ENCODE measurements at regions not wholly inside any gene's neighbourhood (a gene's known extent, or its start where the extent isn't known, plus 50 kb on each side); places are given as distances from the start of the nearest gene placed in this dataset.

- no TSS peak for BruUV-seq (replicated peaks)
- in situ Hi-C loops (cut with MboI) (no loop called here), intact Hi-C loops (cut with micrococcal nuclease; ENCODE audit: unreplicated experiment) (no loop called here)
- Histone ChIP-seq H3K4me1 (ENCODE audit: control insufficient read depth, insufficient read depth, low read length) (no peaks in the 10 kb centered on the region), H3K79me2 (ENCODE audit: control insufficient read depth, insufficient read depth, low read length) (no peaks in the 10 kb centered on the region), H2AFZ (ENCODE audit: control insufficient read depth, low read depth, low read length) (no peak overlapping the region), H3K27me3 (replicated peaks in 1 of 2; ENCODE audit: control insufficient read depth in 2 of 2, insufficient read depth in 2 of 2, low read length in 1 of 2) (no peaks in the 10 kb centered on the region; a peak in 2 of 4 replicates), H3K4me3 (no peak overlapping the region), H3K9ac (ENCODE audit: control insufficient read depth, insufficient read depth, low read length) (no peak overlapping the region), H3K36me3 (ENCODE audit: control insufficient read depth in 2 of 2, insufficient read depth in 2 of 2, low read length in 1 of 2) (no peaks in the 10 kb centered on the region), H3K9me3 (replicated peaks; ENCODE audit: control insufficient read depth, insufficient read depth, low read length) (no peaks in the 10 kb centered on the region), H3K27ac (ENCODE audit: control insufficient read depth, insufficient read depth) (no peak overlapping the region), H3K4me2 (ENCODE audit: control insufficient read depth, insufficient read depth) (no peak overlapping the region), H4K20me1 (ENCODE audit: control insufficient read depth, insufficient read depth) (no peaks in the 10 kb centered on the region)
- ChIA-PET SMC1A (ENCODE audit: uncharacterized antibody, unreplicated experiment) (no interaction called here), CTCF (no interaction called here), RAD21 (ENCODE audit: unreplicated experiment) (no interaction called here), POLR2A (no interaction called here)
- no peak for DNase-seq (ENCODE audit: low read depth, low spot score)
- 16% methylated on average over 6 of the region's 6 CpGs for WGBS (ENCODE audit: insufficient coverage, insufficient replicate concordance, low lambda C conversion rate, missing lambda C conversion rate)
- TF ChIP-seq SP1 (IDR thresholded peaks at IDR 0.05; ENCODE audit: low read depth, low read length) (no peak), CBX5 (IDR thresholded peaks at IDR 0.05; ENCODE audit: low read depth) (no peak), NR2C1 (IDR thresholded peaks at IDR 0.05) (no peak)
- TF ChIP-seq, protein P1, sequence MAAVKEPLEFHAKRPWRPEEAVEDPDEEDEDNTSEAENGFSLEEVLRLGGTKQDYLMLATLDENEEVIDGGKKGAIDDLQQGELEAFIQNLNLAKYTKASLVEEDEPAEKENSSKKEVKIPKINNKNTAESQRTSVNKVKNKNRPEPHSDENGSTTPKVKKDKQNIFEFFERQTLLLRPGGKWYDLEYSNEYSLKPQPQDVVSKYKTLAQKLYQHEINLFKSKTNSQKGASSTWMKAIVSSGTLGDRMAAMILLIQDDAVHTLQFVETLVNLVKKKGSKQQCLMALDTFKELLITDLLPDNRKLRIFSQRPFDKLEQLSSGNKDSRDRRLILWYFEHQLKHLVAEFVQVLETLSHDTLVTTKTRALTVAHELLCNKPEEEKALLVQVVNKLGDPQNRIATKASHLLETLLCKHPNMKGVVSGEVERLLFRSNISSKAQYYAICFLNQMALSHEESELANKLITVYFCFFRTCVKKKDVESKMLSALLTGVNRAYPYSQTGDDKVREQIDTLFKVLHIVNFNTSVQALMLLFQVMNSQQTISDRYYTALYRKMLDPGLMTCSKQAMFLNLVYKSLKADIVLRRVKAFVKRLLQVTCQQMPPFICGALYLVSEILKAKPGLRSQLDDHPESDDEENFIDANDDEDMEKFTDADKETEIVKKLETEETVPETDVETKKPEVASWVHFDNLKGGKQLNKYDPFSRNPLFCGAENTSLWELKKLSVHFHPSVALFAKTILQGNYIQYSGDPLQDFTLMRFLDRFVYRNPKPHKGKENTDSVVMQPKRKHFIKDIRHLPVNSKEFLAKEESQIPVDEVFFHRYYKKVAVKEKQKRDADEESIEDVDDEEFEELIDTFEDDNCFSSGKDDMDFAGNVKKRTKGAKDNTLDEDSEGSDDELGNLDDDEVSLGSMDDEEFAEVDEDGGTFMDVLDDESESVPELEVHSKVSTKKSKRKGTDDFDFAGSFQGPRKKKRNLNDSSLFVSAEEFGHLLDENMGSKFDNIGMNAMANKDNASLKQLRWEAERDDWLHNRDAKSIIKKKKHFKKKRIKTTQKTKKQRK (IDR thresholded peaks at IDR 0.05; ENCODE audit: low read depth, low read length): no peak
- no peak for ATAC-seq
- no peak for FAIRE-seq
Measured at GRCh38 chr1:30511563-30511962, 211.8 kb downstream of the MATN1 start.

- intact Hi-C loops (cut with micrococcal nuclease; ENCODE audit: unreplicated experiment) (no loop called here), in situ Hi-C loops (cut with MboI) (no loop called here)
- POLR2A ChIA-PET: no interaction called here
- H3K27me3 ChIP-seq (replicated peaks in 1 of 2; ENCODE audit: control insufficient read depth in 2 of 2, insufficient read depth in 2 of 2, low read length in 1 of 2): no peaks in the 10 kb centered on the region; a peak in 2 of 4 replicates
- no peaks in the 10 kb centered on the region for H3K79me2 ChIP-seq (ENCODE audit: control insufficient read depth, insufficient read depth, low read length)
- ATAC-seq (no peak), DNase-seq (ENCODE audit: low read depth, low spot score) (no peak), FAIRE-seq (no peak)
- no peaks in the 10 kb centered on the region for H3K4me1 ChIP-seq (ENCODE audit: control insufficient read depth, insufficient read depth, low read length)
- SMC1A ChIA-PET (ENCODE audit: uncharacterized antibody, unreplicated experiment): no interaction called here
- H4K20me1 ChIP-seq (ENCODE audit: control insufficient read depth, insufficient read depth): no peaks in the 10 kb centered on the region
- 22% methylated on average over 5 of the region's 5 CpGs for WGBS (ENCODE audit: insufficient coverage, insufficient replicate concordance, low lambda C conversion rate, missing lambda C conversion rate)
- H3K4me3 ChIP-seq: no peak overlapping the region
- no peak overlapping the region for H3K4me2 ChIP-seq (ENCODE audit: control insufficient read depth, insufficient read depth)
- no peaks in the 10 kb centered on the region for H3K9me3 ChIP-seq (replicated peaks; ENCODE audit: control insufficient read depth, insufficient read depth, low read length)
- no peaks in the 10 kb centered on the region for H3K36me3 ChIP-seq (ENCODE audit: control insufficient read depth in 2 of 2, insufficient read depth in 2 of 2, low read length in 1 of 2)
- no peak overlapping the region for H2AFZ ChIP-seq (ENCODE audit: control insufficient read depth, low read depth, low read length)
- H3K9ac ChIP-seq (ENCODE audit: control insufficient read depth, insufficient read depth, low read length): no peak overlapping the region
- BruUV-seq (replicated peaks): no TSS peak
- RAD21 ChIA-PET (ENCODE audit: unreplicated experiment): no interaction called here
- H3K27ac ChIP-seq (ENCODE audit: control insufficient read depth, insufficient read depth): no peak overlapping the region
- CTCF ChIA-PET: no interaction called here
- TF ChIP-seq ZNF274 (IDR thresholded peaks at IDR 0.05; ENCODE audit: insufficient read depth, insufficient read length): no peak
- TF ChIP-seq ZBTB4 (CRISPR knock-in tag; IDR thresholded peaks at IDR 0.05): no peak
- no peak for TF ChIP-seq YY1 (IDR thresholded peaks at IDR 0.05; ENCODE audit: low read depth, low read length)
- TF ChIP-seq POU2F2 (IDR thresholded peaks at IDR 0.05; ENCODE audit: borderline replicate concordance, low read depth, low read length): no peak
Measured at GRCh38 chr1:30511106-30511505, 212.3 kb downstream of the MATN1 start.
